DMS153 treated with DMSO at 0.1 percent for 48 hours (cell line): ENCODE measurements at regions not wholly inside any gene's neighbourhood (a gene's known extent, or its start where the extent isn't known, plus 50 kb on each side); places are given as distances from the start of the nearest gene placed in this dataset.
"Not testable (repeated sequence)": the region's sequence is repeated elsewhere in the genome, so short reads cannot be mapped to it uniquely, and the experiment has no call there.

Source experiments
- DNase-seq: peaks from one replicate; lab custom pipeline; 2025; ENCODE audit not compliant: unreplicated experiment; lab: John Stamatoyannopoulos, UW

DNA sequence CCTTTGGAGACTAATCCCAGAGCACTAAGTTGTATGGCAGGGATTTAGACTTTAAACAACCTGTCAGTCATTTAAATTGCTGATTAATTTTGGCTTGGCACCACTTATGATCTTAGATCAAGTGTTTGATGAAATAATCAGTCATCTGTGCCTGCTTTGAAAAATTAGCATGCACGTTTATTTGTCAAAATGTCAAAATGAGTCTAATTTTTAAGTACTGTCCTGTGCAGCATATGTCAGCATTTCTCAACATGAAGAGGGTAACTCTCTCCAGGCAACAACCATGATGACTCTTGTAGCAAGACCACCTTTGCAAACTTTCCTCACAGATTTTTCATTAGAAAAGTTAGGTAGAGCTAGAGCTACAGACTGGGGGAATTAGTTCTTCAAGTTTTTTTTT, 155.7 kb upstream of the GJE1 start:
- DNase-seq, result no peak

DNA sequence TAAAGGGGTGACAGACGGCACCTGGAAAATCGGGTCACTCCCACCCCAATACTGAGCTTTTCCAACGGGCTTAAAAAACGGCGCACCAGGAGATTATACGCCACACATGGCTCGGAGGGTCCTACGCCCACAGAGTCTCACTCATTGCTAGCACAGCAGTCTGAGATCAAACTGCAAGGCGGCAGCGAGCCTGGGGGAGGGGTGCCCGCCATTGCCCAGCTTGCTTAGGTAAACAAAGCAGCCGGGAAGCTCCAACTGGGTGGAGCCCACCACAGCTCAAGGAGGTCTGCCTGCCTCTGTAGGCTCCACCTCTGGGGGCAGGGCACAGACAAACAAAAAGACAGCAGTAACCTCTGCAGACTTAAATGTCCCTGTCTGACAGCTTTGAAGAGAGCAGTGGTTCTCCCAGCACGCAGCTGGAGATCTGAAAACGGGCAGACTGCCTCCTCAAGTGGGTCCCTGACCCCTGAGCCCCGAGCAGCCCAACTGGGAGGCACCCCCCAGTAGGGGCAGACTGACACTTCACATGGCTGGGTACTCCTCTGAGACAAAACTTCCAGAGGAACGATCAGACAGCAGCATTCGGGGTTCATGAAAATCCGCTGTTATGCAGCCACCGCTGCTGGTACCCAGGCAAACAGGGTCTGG, 162.8 kb upstream of the GJE1 start:
- DNase-seq, result not testable (repeated sequence)

- DNase-seq, result no peak
These were observed 163.5 kb upstream of the GJE1 start for GRCh38 chr6:141969201-141969600.

GRCh38 chr6:141968632-141969031, 164.1 kb upstream of the GJE1 start:
- DNase-seq, result no peak

DNA sequence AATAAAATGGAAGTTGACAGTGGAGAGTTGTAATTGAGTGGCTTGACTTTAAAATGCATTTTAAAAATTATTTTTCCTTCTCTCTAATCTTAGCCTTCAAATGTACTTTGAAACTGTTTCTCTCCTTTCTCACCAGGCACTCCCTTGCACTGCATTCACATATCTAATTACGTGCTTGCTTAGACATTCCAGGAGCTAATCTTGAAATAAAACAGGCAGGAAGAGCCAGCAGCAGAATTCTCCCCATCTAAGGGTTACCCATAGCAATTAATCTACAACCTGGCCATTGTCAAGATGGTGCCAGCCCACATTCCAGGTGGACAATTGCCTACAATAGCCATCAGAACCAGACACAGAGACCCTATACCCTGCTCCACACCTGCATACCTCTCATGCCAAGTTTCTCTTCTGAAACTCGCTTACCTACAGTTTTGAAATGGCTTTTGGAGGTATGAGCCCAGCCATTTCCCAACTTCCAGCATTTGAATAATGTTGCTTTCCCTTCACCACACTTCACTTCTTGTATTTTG, 167.6 kb upstream of the GJE1 start:
- no peak for DNase-seq

DNA sequence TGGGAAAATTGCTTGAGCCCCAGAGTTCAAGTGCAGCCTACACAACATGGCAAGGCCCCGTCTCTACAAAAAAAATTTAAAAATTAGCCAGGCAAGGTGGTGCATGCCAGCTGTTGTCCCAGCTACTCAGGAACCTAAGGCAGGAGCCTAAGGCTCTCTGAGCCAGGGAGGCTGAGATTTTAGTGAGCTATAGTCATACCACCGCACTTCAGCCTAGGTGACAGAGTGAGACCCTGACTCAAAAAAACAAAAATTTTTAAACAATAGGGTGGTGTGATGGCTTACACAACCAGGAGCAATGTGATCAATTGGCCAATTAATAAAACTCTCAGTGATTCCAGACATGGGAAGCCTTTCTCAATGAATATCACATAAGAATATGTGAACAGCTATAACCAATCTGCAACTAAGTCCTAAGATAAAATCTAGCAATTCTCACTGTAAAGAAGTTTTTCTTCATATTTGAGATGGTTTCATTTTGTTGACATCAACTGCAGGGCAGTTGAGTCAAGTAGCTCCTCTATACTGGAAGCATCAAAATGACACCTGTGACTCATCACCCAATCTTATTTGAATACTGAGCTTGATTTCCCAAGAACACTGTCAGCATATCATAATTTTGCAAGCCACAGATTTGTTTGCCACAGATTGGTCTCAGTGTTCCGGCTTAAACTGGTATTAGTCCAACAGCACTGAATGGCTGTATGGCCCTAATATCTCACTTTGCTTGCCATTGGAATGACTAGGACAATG, 169.0 kb upstream of the GJE1 start:
- no peak for DNase-seq

DNA sequence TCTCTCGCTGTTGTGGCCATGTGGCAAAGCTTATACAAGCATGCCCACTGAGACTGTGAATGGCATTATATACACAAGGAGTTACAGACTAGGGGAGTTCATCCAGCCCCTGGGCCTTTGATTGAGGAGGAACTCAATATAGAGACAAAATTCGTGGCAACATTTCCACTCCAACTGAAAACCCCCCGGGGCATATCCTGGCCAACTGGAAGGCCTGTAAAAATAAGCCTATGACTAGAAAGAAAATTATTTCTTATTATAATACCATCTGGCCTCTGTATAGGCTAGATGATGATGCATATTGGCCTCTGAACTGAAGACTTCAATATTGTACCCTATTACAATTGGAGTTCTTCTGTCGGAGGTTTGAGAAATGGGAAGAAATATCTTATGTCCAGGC, 175.5 kb upstream of the GJE1 start:
- DNase-seq, result no peak

DNA sequence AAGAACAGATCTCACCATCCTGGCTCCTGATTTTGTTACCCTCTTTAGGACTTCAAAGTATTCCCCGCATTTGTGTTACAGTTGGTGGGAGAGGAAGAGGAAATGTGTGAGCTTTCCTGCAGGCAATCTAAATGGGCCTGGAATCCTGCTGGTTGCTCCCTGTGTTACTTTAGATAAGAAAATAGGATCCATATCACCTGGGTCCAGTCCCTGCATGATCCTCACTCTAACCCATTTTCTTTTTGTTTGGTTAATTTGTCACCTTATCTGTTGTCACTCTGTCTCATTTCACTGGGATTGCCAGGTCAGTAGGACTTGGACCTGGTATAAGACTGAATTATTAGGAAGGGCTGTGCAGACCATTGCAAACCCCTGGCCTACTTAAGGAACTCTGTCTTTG, 175.9 kb upstream of the GJE1 start:
- DNase-seq, result no peak

- DNase-seq, result no peak
These were observed 176.5 kb upstream of the GJE1 start for GRCh38 chr6:141956046-141956761.

DNA sequence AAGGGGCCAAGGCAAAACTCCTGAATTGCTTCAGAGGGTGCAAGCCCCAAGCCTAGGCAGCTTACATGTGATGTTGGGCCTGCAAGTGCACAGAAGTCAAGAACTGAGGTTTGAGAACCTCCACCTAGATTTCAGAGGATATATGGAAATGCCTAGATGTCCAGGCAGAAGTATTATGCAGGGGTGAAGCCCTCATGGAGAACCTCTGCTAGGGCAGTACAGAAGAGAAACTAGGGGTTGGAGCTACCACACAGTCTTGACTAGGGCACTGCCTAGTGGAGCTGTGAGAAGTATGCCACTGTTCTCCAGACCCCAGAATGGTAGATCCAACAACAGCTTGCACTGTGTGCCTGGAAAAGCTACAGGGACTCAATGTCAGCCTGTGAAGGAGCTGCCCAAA, 179.7 kb upstream of the GJE1 start:
- no peak for DNase-seq

DNA sequence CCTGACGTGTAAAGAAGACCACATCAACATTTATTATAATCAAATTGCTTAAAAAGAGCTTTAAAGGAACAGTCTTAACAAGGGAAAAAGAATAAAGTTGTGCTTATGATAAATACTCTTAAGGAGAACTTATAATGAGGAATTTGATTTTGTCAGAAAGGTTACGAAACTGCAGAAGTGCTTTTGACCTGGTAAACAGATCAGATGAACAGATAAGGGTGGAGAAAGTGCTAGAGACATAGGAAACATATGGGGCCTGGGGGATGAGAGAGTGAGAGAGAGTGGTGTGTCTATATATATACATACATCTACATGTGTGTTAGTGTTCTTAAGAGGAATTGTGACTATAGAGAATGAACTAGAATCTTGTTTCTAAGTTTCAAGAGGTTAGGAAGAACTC, 186.2 kb upstream of the GJE1 start:
- DNase-seq, result no peak

DNA sequence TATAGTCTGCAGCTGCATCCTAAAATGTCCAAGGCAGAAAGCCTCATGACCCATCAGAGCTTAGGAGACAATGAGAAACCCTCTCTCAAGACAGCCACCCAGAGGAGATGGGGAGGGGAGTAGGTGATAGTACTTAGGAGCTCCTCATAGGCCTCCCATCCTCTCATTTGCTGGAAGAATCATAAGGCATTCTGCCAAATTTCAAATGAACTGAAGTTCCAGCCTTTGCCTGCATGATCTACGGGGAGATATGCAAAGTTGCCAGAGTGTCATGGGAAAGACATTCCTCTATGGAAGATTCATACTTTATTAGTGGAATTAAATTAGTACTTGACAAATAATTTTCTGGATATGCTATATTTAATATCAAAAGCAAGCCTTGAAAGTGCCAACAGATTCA, 194.1 kb upstream of the GJE1 start:
- no peak for DNase-seq

DNA sequence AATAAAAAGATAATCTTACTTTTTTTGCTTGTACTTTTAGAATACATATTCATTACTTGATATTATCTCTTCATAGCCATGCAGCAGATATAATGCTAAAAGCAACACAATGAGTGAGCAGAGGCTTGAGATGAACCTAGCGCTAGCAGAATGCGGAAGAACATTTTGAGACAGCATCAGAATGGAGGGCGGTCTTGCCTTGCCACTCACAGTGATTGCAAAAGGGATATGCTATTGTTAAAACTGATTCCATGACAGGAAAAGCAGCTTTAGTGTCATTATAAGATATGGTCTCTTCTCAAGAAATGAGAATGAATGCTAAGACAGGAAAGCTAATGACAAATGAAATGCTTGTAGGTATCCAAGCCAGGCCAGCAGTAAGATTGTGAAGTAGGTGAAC, 200.0 kb upstream of the GJE1 start:
- no peak for DNase-seq

DNA sequence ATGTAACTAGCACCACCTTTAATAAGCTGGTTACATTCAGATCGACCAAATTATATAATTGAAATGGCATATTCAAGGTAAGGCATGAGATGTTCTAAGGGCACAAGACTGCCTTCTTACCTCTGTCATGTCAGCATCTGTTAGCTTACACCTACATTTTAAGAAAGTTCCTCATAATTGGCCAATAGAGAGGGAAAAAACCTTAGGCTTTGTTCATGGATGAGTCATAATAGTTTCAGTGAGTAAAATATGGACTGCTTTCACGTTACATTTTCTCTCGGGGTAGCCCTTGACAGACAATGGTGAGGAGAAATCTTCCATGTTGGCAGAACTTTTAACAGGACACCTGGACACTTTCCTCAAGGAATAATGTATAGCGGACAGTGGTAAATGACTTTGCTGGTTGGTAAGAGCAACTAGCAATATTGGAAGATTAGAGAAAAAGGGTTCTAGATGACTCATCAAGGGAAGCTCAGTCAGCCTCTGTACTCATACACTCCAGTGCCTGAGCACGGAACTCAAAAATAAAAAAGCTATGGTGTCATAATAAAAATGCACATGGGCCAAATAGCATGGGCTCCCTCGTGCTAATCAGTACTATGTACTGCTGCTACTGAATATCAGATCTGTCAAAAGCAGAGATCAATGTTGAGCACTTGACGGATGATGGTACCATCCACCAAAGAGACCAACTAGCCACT, 206.4 kb upstream of the GJE1 start:
- not testable (repeated sequence) for DNase-seq

DNA sequence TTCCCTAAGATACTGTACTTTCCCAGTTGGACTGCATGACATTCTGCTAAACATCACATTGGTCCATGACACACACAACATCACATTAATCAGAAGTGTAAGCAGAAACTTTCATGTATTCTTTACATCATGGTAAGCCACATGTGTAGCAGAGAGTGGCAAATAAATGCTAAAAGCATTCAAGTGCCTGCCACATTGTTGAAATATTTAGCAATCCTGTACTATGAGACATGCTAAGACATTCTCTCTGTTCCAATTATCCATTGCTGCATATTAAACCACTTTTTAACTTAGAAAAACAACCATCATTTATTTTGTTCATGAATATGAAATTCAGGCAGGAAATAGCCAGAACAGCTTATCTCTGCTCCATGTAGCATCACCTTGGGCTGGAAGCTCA, 207.7 kb upstream of the GJE1 start:
- DNase-seq, result no peak

GRCh38 chr6:141922898-141923297, 209.8 kb upstream of the GJE1 start:
- DNase-seq, result no peak

DNA sequence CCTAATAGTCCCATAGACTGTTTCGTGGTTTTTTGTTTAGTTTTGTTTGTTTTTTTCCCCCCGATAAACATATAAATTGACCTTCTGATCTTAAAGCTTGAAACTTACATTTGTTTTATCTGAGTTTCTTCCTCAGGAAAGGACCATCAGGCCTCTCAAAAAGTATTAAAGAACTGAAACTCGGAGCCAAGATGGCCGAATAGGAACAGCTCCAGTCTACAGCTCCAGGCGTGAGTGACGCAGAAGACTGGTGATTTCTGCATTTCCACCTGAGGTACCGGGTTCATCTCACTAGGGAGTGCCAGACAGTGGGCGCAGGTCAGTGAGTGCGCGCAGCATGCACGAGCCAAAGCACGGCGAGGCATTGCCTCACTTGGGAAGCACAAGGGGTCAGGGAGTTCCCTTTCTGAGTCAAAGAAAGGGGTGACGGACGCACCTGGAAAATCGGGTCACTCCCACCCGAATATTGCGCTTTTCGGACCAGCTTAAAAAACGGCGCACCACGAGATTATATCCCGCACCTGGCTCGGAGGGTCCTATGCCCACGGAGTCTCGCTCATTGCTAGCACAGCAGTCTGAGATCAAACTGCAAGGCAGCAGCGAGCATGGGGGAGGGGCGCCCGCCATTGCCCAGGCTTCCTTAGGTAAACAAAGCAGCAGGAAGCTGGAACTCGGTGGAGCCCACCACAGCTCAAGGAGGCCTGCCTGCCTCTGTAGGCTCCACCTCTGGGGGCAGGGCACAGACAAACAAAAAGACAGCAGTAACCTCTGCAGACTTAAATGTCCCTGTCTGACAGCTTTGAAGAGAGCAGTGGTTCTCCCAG, 215.8 kb upstream of the GJE1 start:
- DNase-seq, result not testable (repeated sequence)

- no peak for DNase-seq
These were observed 218.1 kb upstream of the GJE1 start for GRCh38 chr6:141914646-141915045.

DNA sequence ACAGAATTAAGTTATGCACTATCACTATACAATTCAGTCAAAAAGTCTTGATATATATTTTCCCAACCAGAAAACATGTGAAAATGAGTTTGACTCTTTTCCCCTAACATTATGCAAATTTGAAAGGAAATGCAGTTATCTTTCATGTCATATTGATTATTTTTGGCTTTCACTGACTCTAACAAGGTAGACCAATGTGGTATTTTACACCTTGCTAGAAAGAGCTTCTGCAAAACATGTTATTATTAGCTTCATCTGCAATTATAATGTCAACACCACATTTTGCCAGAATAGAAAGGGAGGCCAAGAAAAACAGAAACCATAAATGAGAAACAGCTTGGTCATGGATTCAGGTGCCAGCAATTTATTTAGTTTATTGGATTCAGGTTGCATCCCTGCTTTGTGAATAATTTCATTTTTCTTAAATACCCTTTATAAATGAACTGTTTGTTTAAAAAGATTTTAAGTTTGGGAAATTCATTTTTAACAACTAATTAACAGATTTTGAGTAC, 226.1 kb upstream of the GJE1 start:
- no peak for DNase-seq

- DNase-seq, result no peak
These were observed 242.1 kb upstream of the GJE1 start for GRCh38 chr6:141890661-141891060.
